ENCODE measurements at regions not wholly inside any gene's neighbourhood (a gene's known extent, or its start where the extent isn't known, plus 50 kb on each side); places are given as distances from the start of the nearest gene placed in this dataset.

GRCh38 chr1:87243573-87243972 lies 85.1 kb upstream of the LMO4 start:
- H3K27me3 ChIP-seq (ENCODE audit: insufficient read depth): no peaks in the 10 kb centered on the region

GRCh38 chr1:87246436-87246835 lies 82.2 kb upstream of the LMO4 start:
- ChIA-PET POLR2A (no interaction called here), CTCF (no interaction called here)
- H3K4me3 ChIP-seq (ENCODE audit: low read depth in 2 of 2, low read length in 1 of 2): no peak overlapping the region
- H2AFZ ChIP-seq (ENCODE audit: low read depth): no peak overlapping the region
- H3K9me3 ChIP-seq: no peaks in the 10 kb centered on the region
- no peak for TF ChIP-seq CTCF (IDR thresholded peaks at IDR 0.05)
- DNase-seq: no peak
- no peaks in the 10 kb centered on the region for H3K79me2 ChIP-seq (ENCODE audit: insufficient read depth)
- no peaks in the 10 kb centered on the region for H3K36me3 ChIP-seq (replicated peaks in 1 of 2; ENCODE audit: control insufficient read depth in 1 of 2, insufficient read depth in 2 of 2, low read length in 1 of 2)
- no peaks in the 10 kb centered on the region for H3K4me1 ChIP-seq (ENCODE audit: control insufficient read depth in 1 of 2, insufficient read depth in 2 of 2, low read depth in 1 of 2, low read length in 1 of 2)
- WGBS (ENCODE audit: low lambda C conversion rate): 27% methylated on average over 5 of the region's 5 CpGs
- H3K27me3 ChIP-seq (ENCODE audit: insufficient read depth): no peaks in the 10 kb centered on the region
- no peak overlapping the region for H3K4me2 ChIP-seq
- no peak overlapping the region for H3K9ac ChIP-seq
- no peaks in the 10 kb centered on the region for H4K20me1 ChIP-seq (ENCODE audit: insufficient read depth)
- no peaks in the 10 kb centered on the region for H3F3A ChIP-seq (replicated peaks; ENCODE audit: insufficient read depth)
- no peaks in the 10 kb centered on the region for H3K9me2 ChIP-seq
- no peak overlapping the region for H3K27ac ChIP-seq (ENCODE audit: low read depth in 2 of 2, low read length in 1 of 2)

More at GRCh38 chr1:87243573-87243972, 85.1 kb upstream of the LMO4 start:
- no peak for DNase-seq
- H2AFZ ChIP-seq (ENCODE audit: low read depth): no peak overlapping the region
- no peak overlapping the region for H3K4me3 ChIP-seq (ENCODE audit: low read depth in 2 of 2, low read length in 1 of 2)
- H3K9ac ChIP-seq: no peak overlapping the region
- TF ChIP-seq RAD21 (IDR thresholded peaks at IDR 0.05; ENCODE audit: low read length) (no peak), GATA2 (CRISPR knock-in tag; IDR thresholded peaks at IDR 0.05) (no peak), CHD2 (IDR thresholded peaks at IDR 0.05; ENCODE audit: low read length, partially characterized antibody) (no peak), MXI1 (IDR thresholded peaks at IDR 0.05; ENCODE audit: low read depth, low read length) (no peak), MAX (IDR thresholded peaks at IDR 0.05; ENCODE audit: low read depth) (no peak), SMC3 (IDR thresholded peaks at IDR 0.05; ENCODE audit: low read depth, low read length) (no peak)
- H3K9me2 ChIP-seq: no peaks in the 10 kb centered on the region
- H3K27ac ChIP-seq (ENCODE audit: low read depth in 2 of 2, low read length in 1 of 2): no peak overlapping the region
- no peaks in the 10 kb centered on the region for H3K36me3 ChIP-seq (replicated peaks in 1 of 2; ENCODE audit: control insufficient read depth in 1 of 2, insufficient read depth in 2 of 2, low read length in 1 of 2)
- no peaks in the 10 kb centered on the region for H3K4me1 ChIP-seq (ENCODE audit: control insufficient read depth in 1 of 2, insufficient read depth in 2 of 2, low read depth in 1 of 2, low read length in 1 of 2)
- POLR2A ChIA-PET: no interaction called here
- H3K79me2 ChIP-seq (ENCODE audit: insufficient read depth): no peaks in the 10 kb centered on the region
- CTCF ChIA-PET: interaction anchor here (1.4 to 1.7 kb wide), 2 partner anchors 10 to 49 kb away, joined by 5 read pairs; no protein-coding TSS in a partner anchor
- no peak overlapping the region for H3K4me2 ChIP-seq
- H4K20me1 ChIP-seq (ENCODE audit: insufficient read depth): no peaks in the 10 kb centered on the region
- no peaks in the 10 kb centered on the region for H3K9me3 ChIP-seq
- H3F3A ChIP-seq (replicated peaks; ENCODE audit: insufficient read depth): no peaks in the 10 kb centered on the region
- 60% methylated on average over 1 of the region's 1 CpG for WGBS (ENCODE audit: low lambda C conversion rate)

GRCh38 chr1:87249803-87250202 lies 78.9 kb upstream of the LMO4 start:
- Histone ChIP-seq H3K9me3 (no peaks in the 10 kb centered on the region), H4K20me1 (ENCODE audit: insufficient read depth) (no peaks in the 10 kb centered on the region), H3K27ac (ENCODE audit: low read depth in 2 of 2, low read length in 1 of 2) (no peak overlapping the region), H3K27me3 (ENCODE audit: insufficient read depth) (no peaks in the 10 kb centered on the region), H3K9me2 (no peaks in the 10 kb centered on the region), H3K79me2 (ENCODE audit: insufficient read depth) (no peaks in the 10 kb centered on the region), H3K36me3 (replicated peaks in 1 of 2; ENCODE audit: control insufficient read depth in 1 of 2, insufficient read depth in 2 of 2, low read length in 1 of 2) (no peaks in the 10 kb centered on the region), H2AFZ (ENCODE audit: low read depth) (no peak overlapping the region), H3K9ac (no peak overlapping the region), H3F3A (replicated peaks; ENCODE audit: insufficient read depth) (no peaks in the 10 kb centered on the region), H3K4me1 (ENCODE audit: control insufficient read depth in 1 of 2, insufficient read depth in 2 of 2, low read depth in 1 of 2, low read length in 1 of 2) (no peaks in the 10 kb centered on the region), H3K4me2 (no peak overlapping the region), H3K4me3 (ENCODE audit: low read depth in 2 of 2, low read length in 1 of 2) (no peak overlapping the region)
- ChIA-PET CTCF (no interaction called here), POLR2A (no interaction called here)
- 76% methylated on average over 2 of the region's 2 CpGs for WGBS (ENCODE audit: low lambda C conversion rate)
- DNase-seq: no peak
- no peak for TF ChIP-seq YY1 (IDR thresholded peaks at IDR 0.05; ENCODE audit: low read depth)
- TF ChIP-seq ZBTB33 (IDR thresholded peaks at IDR 0.05; ENCODE audit: borderline replicate concordance, low read depth): no peak
- TF ChIP-seq NFIC (IDR thresholded peaks at IDR 0.05; ENCODE audit: borderline replicate concordance): no peak
- no peak for TF ChIP-seq TEAD4 (IDR thresholded peaks at IDR 0.05; ENCODE audit: borderline replicate concordance, insufficient read depth)
- no peak for TF ChIP-seq CHD2 (IDR thresholded peaks at IDR 0.05; ENCODE audit: low read length, partially characterized antibody)
- TF ChIP-seq GABPA (IDR thresholded peaks at IDR 0.05; ENCODE audit: low read depth): no peak
- TF ChIP-seq RXRA (IDR thresholded peaks at IDR 0.05; ENCODE audit: borderline replicate concordance, low read depth): no peak
- TF ChIP-seq FOXJ3 (CRISPR knock-in tag; IDR thresholded peaks at IDR 0.05): no peak
- no peak for TF ChIP-seq PBX3 (IDR thresholded peaks at IDR 0.05)

Data from SK-N-SH (cell line).